ENCODE measurements at regions not wholly inside any gene's neighbourhood (a gene's known extent, or its start where the extent isn't known, plus 50 kb on each side); places are given as distances from the start of the nearest gene placed in this dataset.

DNA sequence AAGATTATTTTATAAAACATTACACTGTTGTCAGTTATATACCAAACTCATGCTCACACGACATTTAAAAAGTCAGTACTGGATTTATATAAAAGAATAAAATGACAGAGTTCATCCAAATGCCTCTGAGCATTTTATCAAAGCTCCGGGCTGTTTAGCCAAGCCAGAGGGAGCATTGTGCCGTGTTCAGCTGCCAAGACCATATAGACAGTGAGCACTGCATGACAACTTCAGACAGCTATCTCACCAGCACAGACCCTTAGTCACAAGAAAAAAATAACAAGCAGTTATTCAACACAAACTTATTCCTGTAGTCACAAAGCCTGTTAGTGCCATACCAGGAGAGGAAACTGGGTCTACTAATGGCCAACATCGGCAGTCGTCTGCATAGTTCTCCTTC is 88.0 kb upstream of the PBX1 start:
- no peak overlapping the region for H2AFZ ChIP-seq (ENCODE audit: low read depth, low read length)
- no peak overlapping the region for H3K27ac ChIP-seq (ENCODE audit: low read length)
- no peaks in the 10 kb centered on the region for H3K36me3 ChIP-seq (ENCODE audit: insufficient read depth, low read length)
- H3K27me3 ChIP-seq (ENCODE audit: insufficient read depth, low read depth, low read length) = no peaks in the 10 kb centered on the region
- TF ChIP-seq TAF1 (IDR thresholded peaks at IDR 0.05; ENCODE audit: low read depth) (no peak), EZH2 (IDR thresholded peaks at IDR 0.05; ENCODE audit: borderline replicate concordance, insufficient read depth, low read length, poor library complexity, severe bottlenecking) (no peak), EP300 (conservative IDR thresholded peaks at IDR 0.05; ENCODE audit: poor library complexity, severe bottlenecking) (no peak), MXI1 (conservative IDR thresholded peaks at IDR 0.05; ENCODE audit: poor library complexity, severe bottlenecking) (no peak)
- TF ChIP-seq, protein P1, sequence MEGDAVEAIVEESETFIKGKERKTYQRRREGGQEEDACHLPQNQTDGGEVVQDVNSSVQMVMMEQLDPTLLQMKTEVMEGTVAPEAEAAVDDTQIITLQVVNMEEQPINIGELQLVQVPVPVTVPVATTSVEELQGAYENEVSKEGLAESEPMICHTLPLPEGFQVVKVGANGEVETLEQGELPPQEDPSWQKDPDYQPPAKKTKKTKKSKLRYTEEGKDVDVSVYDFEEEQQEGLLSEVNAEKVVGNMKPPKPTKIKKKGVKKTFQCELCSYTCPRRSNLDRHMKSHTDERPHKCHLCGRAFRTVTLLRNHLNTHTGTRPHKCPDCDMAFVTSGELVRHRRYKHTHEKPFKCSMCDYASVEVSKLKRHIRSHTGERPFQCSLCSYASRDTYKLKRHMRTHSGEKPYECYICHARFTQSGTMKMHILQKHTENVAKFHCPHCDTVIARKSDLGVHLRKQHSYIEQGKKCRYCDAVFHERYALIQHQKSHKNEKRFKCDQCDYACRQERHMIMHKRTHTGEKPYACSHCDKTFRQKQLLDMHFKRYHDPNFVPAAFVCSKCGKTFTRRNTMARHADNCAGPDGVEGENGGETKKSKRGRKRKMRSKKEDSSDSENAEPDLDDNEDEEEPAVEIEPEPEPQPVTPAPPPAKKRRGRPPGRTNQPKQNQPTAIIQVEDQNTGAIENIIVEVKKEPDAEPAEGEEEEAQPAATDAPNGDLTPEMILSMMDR (IDR thresholded peaks at IDR 0.05; ENCODE audit: poor library complexity, severe bottlenecking) = no peak
- no peak overlapping the region for H3K9ac ChIP-seq (ENCODE audit: low read length)
- no peak overlapping the region for H3K4me2 ChIP-seq (ENCODE audit: low read length)
- no peaks in the 10 kb centered on the region for H3K79me2 ChIP-seq (replicated peaks; ENCODE audit: insufficient read depth, low read length)
- H3K9me2 ChIP-seq (ENCODE audit: insufficient read depth, low read length) = no peaks in the 10 kb centered on the region
- H4K20me1 ChIP-seq (ENCODE audit: insufficient read depth) = no peaks in the 10 kb centered on the region
- no peaks in the 10 kb centered on the region for H3K9me3 ChIP-seq (ENCODE audit: low read length)
- H3K4me3 ChIP-seq (ENCODE audit: low read length) = no peak overlapping the region
- H3F3A ChIP-seq (ENCODE audit: insufficient read depth, low read length, poor library complexity, severe bottlenecking) = no peaks in the 10 kb centered on the region

DNA sequence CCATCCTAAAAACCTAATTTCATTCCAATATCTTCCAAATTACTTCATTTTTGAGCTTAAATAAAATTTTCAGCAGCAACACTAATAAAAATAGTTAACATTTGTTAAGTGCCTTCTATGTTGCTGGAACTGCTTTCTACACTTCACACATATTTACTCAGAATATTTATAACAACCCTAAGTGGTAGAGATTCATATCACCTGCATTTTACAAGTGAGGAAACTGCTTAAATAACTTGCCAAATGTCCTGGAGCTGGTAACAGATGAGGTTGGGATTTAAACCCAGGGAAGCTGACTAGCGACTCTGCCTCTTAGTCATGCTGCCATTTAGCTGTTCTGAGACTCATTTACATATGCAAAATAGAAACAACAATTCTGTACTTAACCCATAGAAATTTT is 86.1 kb upstream of the PBX1 start:
- Histone ChIP-seq H3K9me3 (ENCODE audit: low read length) (no peaks in the 10 kb centered on the region), H3K4me3 (ENCODE audit: low read length) (no peak overlapping the region), H4K20me1 (ENCODE audit: insufficient read depth) (no peaks in the 10 kb centered on the region), H3K9me2 (ENCODE audit: insufficient read depth, low read length) (no peaks in the 10 kb centered on the region), H3K4me2 (ENCODE audit: low read length) (no peak overlapping the region), H3F3A (ENCODE audit: insufficient read depth, low read length, poor library complexity, severe bottlenecking) (no peaks in the 10 kb centered on the region), H3K27ac (ENCODE audit: low read length) (no peak overlapping the region), H3K9ac (ENCODE audit: low read length) (no peak overlapping the region), H3K27me3 (ENCODE audit: insufficient read depth, low read depth, low read length) (no peaks in the 10 kb centered on the region), H2AFZ (ENCODE audit: low read depth, low read length) (no peak overlapping the region), H3K36me3 (ENCODE audit: insufficient read depth, low read length) (no peaks in the 10 kb centered on the region), H3K79me2 (replicated peaks; ENCODE audit: insufficient read depth, low read length) (no peaks in the 10 kb centered on the region)
- TF ChIP-seq, protein P2, sequence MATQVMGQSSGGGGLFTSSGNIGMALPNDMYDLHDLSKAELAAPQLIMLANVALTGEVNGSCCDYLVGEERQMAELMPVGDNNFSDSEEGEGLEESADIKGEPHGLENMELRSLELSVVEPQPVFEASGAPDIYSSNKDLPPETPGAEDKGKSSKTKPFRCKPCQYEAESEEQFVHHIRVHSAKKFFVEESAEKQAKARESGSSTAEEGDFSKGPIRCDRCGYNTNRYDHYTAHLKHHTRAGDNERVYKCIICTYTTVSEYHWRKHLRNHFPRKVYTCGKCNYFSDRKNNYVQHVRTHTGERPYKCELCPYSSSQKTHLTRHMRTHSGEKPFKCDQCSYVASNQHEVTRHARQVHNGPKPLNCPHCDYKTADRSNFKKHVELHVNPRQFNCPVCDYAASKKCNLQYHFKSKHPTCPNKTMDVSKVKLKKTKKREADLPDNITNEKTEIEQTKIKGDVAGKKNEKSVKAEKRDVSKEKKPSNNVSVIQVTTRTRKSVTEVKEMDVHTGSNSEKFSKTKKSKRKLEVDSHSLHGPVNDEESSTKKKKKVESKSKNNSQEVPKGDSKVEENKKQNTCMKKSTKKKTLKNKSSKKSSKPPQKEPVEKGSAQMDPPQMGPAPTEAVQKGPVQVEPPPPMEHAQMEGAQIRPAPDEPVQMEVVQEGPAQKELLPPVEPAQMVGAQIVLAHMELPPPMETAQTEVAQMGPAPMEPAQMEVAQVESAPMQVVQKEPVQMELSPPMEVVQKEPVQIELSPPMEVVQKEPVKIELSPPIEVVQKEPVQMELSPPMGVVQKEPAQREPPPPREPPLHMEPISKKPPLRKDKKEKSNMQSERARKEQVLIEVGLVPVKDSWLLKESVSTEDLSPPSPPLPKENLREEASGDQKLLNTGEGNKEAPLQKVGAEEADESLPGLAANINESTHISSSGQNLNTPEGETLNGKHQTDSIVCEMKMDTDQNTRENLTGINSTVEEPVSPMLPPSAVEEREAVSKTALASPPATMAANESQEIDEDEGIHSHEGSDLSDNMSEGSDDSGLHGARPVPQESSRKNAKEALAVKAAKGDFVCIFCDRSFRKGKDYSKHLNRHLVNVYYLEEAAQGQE (IDR thresholded peaks at IDR 0.05; ENCODE audit: borderline replicate concordance) = no peak
- TF ChIP-seq EZH2 (IDR thresholded peaks at IDR 0.05; ENCODE audit: borderline replicate concordance, insufficient read depth, low read length, poor library complexity, severe bottlenecking) (no peak), MXI1 (conservative IDR thresholded peaks at IDR 0.05; ENCODE audit: poor library complexity, severe bottlenecking) (no peak), RAD21 (conservative IDR thresholded peaks at IDR 0.05) (no peak), POLR2AphosphoS5 (IDR thresholded peaks at IDR 0.05) (no peak), TAF1 (IDR thresholded peaks at IDR 0.05; ENCODE audit: low read depth) (no peak), SMC3 (conservative IDR thresholded peaks at IDR 0.05; ENCODE audit: poor library complexity) (no peak), EP300 (conservative IDR thresholded peaks at IDR 0.05; ENCODE audit: poor library complexity, severe bottlenecking) (no peak)
- TF ChIP-seq, protein P1 (IDR thresholded peaks at IDR 0.05; ENCODE audit: poor library complexity, severe bottlenecking) = no peak

Data from neural cell (in vitro differentiated cells).